ENCODE measurements at regions not wholly inside any gene's neighbourhood (a gene's known extent, or its start where the extent isn't known, plus 50 kb on each side); places are given as distances from the start of the nearest gene placed in this dataset.

DNA sequence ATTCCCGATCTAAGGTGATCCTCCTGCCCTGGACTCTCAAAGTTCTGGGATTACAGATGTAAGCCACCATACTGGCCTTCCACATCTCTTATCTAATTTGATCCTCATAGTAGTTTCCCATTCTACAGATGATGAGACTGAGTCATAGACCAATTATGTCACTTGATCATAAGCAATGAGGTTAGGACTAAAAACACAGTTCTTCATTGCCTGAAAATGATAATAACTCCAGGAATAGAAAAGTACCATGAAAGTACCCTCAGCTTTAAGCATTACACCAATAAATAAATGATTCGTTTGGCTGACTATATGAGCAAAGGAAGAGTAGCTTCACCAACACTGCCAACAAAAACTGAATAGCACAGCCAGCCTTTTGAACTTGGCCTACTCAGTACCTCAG lies 389.5 kb downstream of the ACTL7B start:
- TF ChIP-seq, protein P1, sequence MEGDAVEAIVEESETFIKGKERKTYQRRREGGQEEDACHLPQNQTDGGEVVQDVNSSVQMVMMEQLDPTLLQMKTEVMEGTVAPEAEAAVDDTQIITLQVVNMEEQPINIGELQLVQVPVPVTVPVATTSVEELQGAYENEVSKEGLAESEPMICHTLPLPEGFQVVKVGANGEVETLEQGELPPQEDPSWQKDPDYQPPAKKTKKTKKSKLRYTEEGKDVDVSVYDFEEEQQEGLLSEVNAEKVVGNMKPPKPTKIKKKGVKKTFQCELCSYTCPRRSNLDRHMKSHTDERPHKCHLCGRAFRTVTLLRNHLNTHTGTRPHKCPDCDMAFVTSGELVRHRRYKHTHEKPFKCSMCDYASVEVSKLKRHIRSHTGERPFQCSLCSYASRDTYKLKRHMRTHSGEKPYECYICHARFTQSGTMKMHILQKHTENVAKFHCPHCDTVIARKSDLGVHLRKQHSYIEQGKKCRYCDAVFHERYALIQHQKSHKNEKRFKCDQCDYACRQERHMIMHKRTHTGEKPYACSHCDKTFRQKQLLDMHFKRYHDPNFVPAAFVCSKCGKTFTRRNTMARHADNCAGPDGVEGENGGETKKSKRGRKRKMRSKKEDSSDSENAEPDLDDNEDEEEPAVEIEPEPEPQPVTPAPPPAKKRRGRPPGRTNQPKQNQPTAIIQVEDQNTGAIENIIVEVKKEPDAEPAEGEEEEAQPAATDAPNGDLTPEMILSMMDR (conservative IDR thresholded peaks at IDR 0.05; ENCODE audit: low read length), result no peak
- DNase-seq (ENCODE audit: low read depth), result no peak
- no peak overlapping the region for H3K4me3 ChIP-seq (ENCODE audit: low read length)

GRCh38 chr9:108463932-108464606 lies 391.7 kb downstream of the ACTL7B start:
- no peak overlapping the region for H3K4me3 ChIP-seq (ENCODE audit: low read length)
- DNase-seq (ENCODE audit: low read depth), result peak; percentile 84
- TF ChIP-seq, protein P1 (conservative IDR thresholded peaks at IDR 0.05; ENCODE audit: low read length), result no peak

- TF ChIP-seq, protein P1 (conservative IDR thresholded peaks at IDR 0.05; ENCODE audit: low read length), result no peak
- H3K4me3 ChIP-seq (ENCODE audit: low read length), result no peak overlapping the region
- no peak for DNase-seq (ENCODE audit: low read depth)
These were observed 398.9 kb downstream of the ACTL7B start for GRCh38 chr9:108456903-108457302.

GRCh38 chr9:108445431-108446071 lies 410.2 kb downstream of the ACTL7B start:
- TF ChIP-seq, protein P1 (conservative IDR thresholded peaks at IDR 0.05; ENCODE audit: low read length), result no peak

DNA sequence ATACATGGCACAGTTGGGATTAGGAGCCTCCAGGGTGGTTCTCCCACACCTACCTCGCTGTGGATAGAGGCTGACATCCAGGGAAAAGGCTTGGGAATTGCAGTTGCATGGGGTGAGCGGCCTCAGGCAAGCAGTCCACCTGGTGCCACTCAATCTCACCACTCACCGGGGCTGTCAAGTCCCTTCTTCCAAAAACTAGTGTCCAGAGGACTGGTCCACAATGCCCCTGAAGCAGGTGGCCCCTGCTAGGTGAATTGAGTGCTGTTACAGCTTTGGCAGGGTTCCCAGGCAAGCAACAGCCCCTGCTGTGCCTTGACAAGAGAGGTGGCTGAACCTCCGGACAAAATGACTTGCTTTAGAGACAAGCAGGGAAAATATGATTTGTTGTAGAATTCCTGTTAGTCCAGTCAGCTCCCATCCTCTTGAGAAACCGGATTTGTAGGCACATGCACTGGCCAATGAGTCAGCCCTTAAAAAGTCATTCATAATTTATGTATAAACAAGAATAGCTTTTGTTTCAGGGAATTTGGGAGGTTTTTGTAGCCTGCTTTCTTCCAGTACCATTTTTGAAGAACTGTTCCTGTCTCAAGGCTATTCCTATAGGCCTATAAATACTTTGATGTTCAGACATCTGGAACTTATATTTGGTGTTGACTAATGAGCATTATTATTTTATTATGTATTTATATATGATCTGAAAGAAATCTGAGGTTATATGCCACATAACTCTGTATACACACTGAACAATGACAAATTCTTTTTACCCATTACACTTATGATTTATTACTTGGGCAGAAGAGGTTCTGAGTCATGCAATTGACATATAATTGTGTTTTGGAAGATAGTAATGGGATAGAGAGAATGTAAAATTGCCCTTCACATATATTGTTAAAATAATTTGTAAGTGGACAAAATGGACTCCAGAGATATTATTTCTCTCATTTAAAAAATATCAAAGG lies 411.1 kb downstream of the ACTL7B start:
- peak; percentile 97 for DNase-seq (ENCODE audit: low read depth)
- peak overlapping the region; percentile 39 for H3K4me3 ChIP-seq (ENCODE audit: low read length)
- TF ChIP-seq, protein P1 (conservative IDR thresholded peaks at IDR 0.05; ENCODE audit: low read length), result no peak

More at GRCh38 chr9:108445431-108446071, 410.2 kb downstream of the ACTL7B start:
- DNase-seq (ENCODE audit: low read depth), result no peak
- H3K4me3 ChIP-seq (ENCODE audit: low read length), result no peak overlapping the region

DNA sequence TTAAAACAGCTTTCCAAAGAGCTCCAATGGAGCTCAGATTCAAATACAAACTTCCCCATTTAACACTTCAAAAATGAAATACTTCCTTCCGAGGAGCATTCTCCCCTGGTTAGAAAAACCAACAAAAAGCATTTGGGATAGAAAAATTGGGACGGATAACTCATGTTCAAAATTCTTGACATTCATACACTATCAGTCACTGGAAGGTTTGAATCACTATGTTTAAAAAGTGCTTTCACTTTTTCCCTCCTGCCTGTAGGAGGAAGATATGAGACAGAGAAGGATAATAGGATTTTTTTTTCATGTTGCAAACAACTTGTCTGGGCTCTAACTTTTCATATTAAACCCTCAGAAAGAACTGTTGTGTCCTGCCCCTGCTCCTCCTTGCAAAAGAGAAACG lies 412.0 kb downstream of the ACTL7B start:
- peak; percentile 77 for DNase-seq (ENCODE audit: low read depth)
- TF ChIP-seq, protein P1 (conservative IDR thresholded peaks at IDR 0.05; ENCODE audit: low read length), result peak; percentile 44
- H3K4me3 ChIP-seq (ENCODE audit: low read length), result peak overlapping the region; percentile 24; the same call in 1 of the 2 replicates

All from AG10803 (cell line).